HepG2 (cell line): ENCODE measurements at regions not wholly inside any gene's neighbourhood (a gene's known extent, or its start where the extent isn't known, plus 50 kb on each side); places are given as distances from the start of the nearest gene placed in this dataset.
"Not testable (repeated sequence)": the region's sequence is repeated elsewhere in the genome, so short reads cannot be mapped to it uniquely, and the experiment has no call there.

Experiments
- ATAC-seq: fragments of 200-7000 bp; cut with Tn5 transposase; 3 replicates; pipeline ENCODE4 v1.9.1; 2020; ENCODE audit warnings: mild to moderate bottlenecking, moderate library complexity
- BruUV-seq: library from RNA; stranded (reverse); fragments of 400-500 nt; replicated peaks from 2 replicates; lab custom pipeline; 2021; lab: Mats Ljungman, UMichigan
- CTCF ChIA-PET: fragments of 300-600 bp; formaldehyde crosslinking; extraction: SDS; loops from one replicate; lab custom pipeline; 2021; ENCODE audit warnings: low total read pairs, inconsistent platforms, low intra/inter-chr PET ratio; lab: Yijun Ruan, JAX
- POLR2A ChIA-PET: fragments of 350-600 bp; sonication (Branson Sonifier 250); formaldehyde crosslinking; loops from one replicate; lab custom pipeline; 2020; ENCODE audit warnings: antibody characterized with exemption, inconsistent platforms; lab: Yijun Ruan, JAX
- DNase-seq: peaks from one replicate; pipeline ENCODE4 v3.0.0-alpha.2; 2015; ENCODE audit warnings: low spot score
- FAIRE-seq: peaks from 3 replicates; lab custom pipeline; 2011; peaks lifted over from hg19 to GRCh38; lab: Jason Lieb, UNC
- H2AFZ ChIP-seq: one replicate; pipeline ENCODE4 v1.6.1; 2011; ENCODE audit warnings: low read length, inconsistent platforms
- H3K27ac ChIP-seq: fragments of 300-600 bp; 3 replicates; pipeline ENCODE4 v1.8.0; 2011; ENCODE audit warnings: mixed run types, mild to moderate bottlenecking, mixed read lengths, low read length, inconsistent platforms; ENCODE audit not compliant: insufficient read depth; ENCODE audit errors: extremely low read length
- H3K27me3 ChIP-seq, 2 experiments: fragments of 200-600 bp in 1 of 2; 2 replicates in 1 of 2; 3 replicates in 1 of 2; pipeline versions ENCODE4 v1.6.0 to v1.8.0; 2011; ENCODE audit warnings: low read length in 2 of 2, mild to moderate bottlenecking in 2 of 2, moderate library complexity in 2 of 2, inconsistent platforms in 1 of 2; ENCODE audit not compliant: insufficient read depth in 2 of 2, control insufficient read depth in 1 of 2
- H3K36me3 ChIP-seq, 2 experiments: fragments of 200-600 bp in 1 of 2; replicated peaks in 1 of 2; 2 replicates in 1 of 2; 3 replicates in 1 of 2; pipeline versions ENCODE4 v1.5.1 to v1.8.0; 2011; ENCODE audit warnings: low read length in 2 of 2, inconsistent platforms in 1 of 2; ENCODE audit not compliant: insufficient read depth in 2 of 2, control insufficient read depth in 1 of 2
- H3K4me1 ChIP-seq: 2 replicates; pipeline ENCODE4 v1.5.1; 2012; ENCODE audit warnings: low read length, inconsistent platforms; ENCODE audit not compliant: insufficient read depth
- H3K4me2 ChIP-seq: 2 replicates; pipeline ENCODE4 v1.6.0; 2011; ENCODE audit warnings: low read depth, low read length, inconsistent platforms
- H3K4me3 ChIP-seq, 3 experiments: fragments of 200-600 bp in 1 of 3; sonication (generic), shearing (Covaris generic) in 1 of 3; replicated peaks in 1 of 3; 2 replicates each; pipeline ENCODE4 v1.5.1; 2011 to 2016; ENCODE audit warnings: low read length in 3 of 3, inconsistent platforms in 2 of 3, low read depth in 2 of 3, mild to moderate bottlenecking in 2 of 3, control low read depth in 1 of 3, mixed read lengths in 1 of 3; ENCODE audit not compliant: insufficient read depth in 1 of 3
- H3K79me2 ChIP-seq: one replicate; pipeline ENCODE4 v1.6.1; 2011; ENCODE audit warnings: low read length, inconsistent platforms; ENCODE audit not compliant: insufficient read depth
- H3K9ac ChIP-seq: 2 replicates; pipeline ENCODE4 v1.6.0; 2011; ENCODE audit warnings: mild to moderate bottlenecking, low read depth, low read length, inconsistent platforms; ENCODE audit not compliant: insufficient read depth
- H3K9me3 ChIP-seq: 2 replicates; pipeline ENCODE4 v1.5.1; 2012; ENCODE audit warnings: mild to moderate bottlenecking, low read length
- H4K20me1 ChIP-seq: 2 replicates; pipeline ENCODE4 v1.6.0; 2011; ENCODE audit warnings: inconsistent platforms, mild to moderate bottlenecking, low read length, moderate library complexity; ENCODE audit not compliant: insufficient read depth
- WGBS: methylation state at CpG from one replicate; pipeline ENCODE4 v1.1.6; 2017; ENCODE audit warnings: low lambda C conversion rate; 5-methylcytosine and 5-hydroxymethylcytosine counted together
- in situ Hi-C: cut with HindIII; loops from 2 replicates; pipeline ENCODE4 v1.10.0; 2017; ENCODE audit warnings: low pct_unique_long_range_greater_than_20kb; ENCODE audit not compliant: extremely low pct_ligation_motif_present
- intact Hi-C: fragments of 100-400 bp; cut with micrococcal nuclease; formaldehyde crosslinking; loops from one replicate; pipeline ENCODE4 v1.10.0; 2022; ENCODE audit not compliant: unreplicated experiment

- POLR2A ChIA-PET, in situ Hi-C loops, H3K36me3 ChIP-seq, H3K27me3 ChIP-seq, ATAC-seq, H3K9ac ChIP-seq, H3K27ac ChIP-seq, H3K4me1 ChIP-seq, H3K4me2 ChIP-seq, intact Hi-C loops, CTCF ChIA-PET, FAIRE-seq, BruUV-seq, H3K79me2 ChIP-seq, H4K20me1 ChIP-seq, H3K4me3 ChIP-seq, DNase-seq, H2AFZ ChIP-seq: not testable (repeated sequence)
- WGBS = 25% methylated on average over 2 of the region's 3 CpGs
- peaks cover 15% of the 10 kb centered on the region for H3K9me3 ChIP-seq
Observed at GRCh38 chr1:83246780-83247179, 752.2 kb downstream of the TTLL7 start.

GRCh38 chr1:83244832-83245231 is 754.1 kb downstream of the TTLL7 start:
- FAIRE-seq, H2AFZ ChIP-seq, H3K4me2 ChIP-seq, H3K36me3 ChIP-seq, H3K9ac ChIP-seq, H4K20me1 ChIP-seq, H3K9me3 ChIP-seq, H3K4me1 ChIP-seq, DNase-seq, H3K4me3 ChIP-seq, BruUV-seq, H3K27ac ChIP-seq, H3K79me2 ChIP-seq, ATAC-seq, intact Hi-C loops, POLR2A ChIA-PET, in situ Hi-C loops, H3K27me3 ChIP-seq, CTCF ChIA-PET: not testable (repeated sequence)

- intact Hi-C loops, H3K4me2 ChIP-seq, CTCF ChIA-PET, H3K9ac ChIP-seq, H3K27me3 ChIP-seq, BruUV-seq, ATAC-seq, H2AFZ ChIP-seq, H3K27ac ChIP-seq, H3K9me3 ChIP-seq, DNase-seq, H3K79me2 ChIP-seq, POLR2A ChIA-PET, in situ Hi-C loops, H3K4me3 ChIP-seq, H3K4me1 ChIP-seq, FAIRE-seq, H4K20me1 ChIP-seq, H3K36me3 ChIP-seq: not testable (repeated sequence)
Observed at GRCh38 chr1:83239568-83239967, 759.4 kb downstream of the TTLL7 start.

GRCh38 chr1:83238654-83239053 is 760.3 kb downstream of the TTLL7 start:
- H3K36me3 ChIP-seq, FAIRE-seq, H3K4me3 ChIP-seq, H4K20me1 ChIP-seq, H3K79me2 ChIP-seq, H3K9me3 ChIP-seq, CTCF ChIA-PET, in situ Hi-C loops, POLR2A ChIA-PET, H3K4me1 ChIP-seq, H3K27me3 ChIP-seq, H3K27ac ChIP-seq, BruUV-seq, intact Hi-C loops, H2AFZ ChIP-seq, H3K9ac ChIP-seq, H3K4me2 ChIP-seq, ATAC-seq, DNase-seq: not testable (repeated sequence)
